ENCODE measurements at regions not wholly inside any gene's neighbourhood (a gene's known extent, or its start where the extent isn't known, plus 50 kb on each side); places are given as distances from the start of the nearest gene placed in this dataset.

- intact Hi-C loops (cut with DNase I; ENCODE audit: low total_unique reads): no loop called here
- no peaks in the 10 kb centered on the region for H3K27me3 ChIP-seq
- no peak overlapping the region for H3K27ac ChIP-seq
- no peaks in the 10 kb centered on the region for H3K4me1 ChIP-seq
- H3K4me3 ChIP-seq: no peak overlapping the region
- no peaks in the 10 kb centered on the region for H3K9me3 ChIP-seq
- no peak for DNase-seq
- H3K36me3 ChIP-seq (ENCODE audit: low read depth, missing control alignments): no peaks in the 10 kb centered on the region
- TF ChIP-seq POLR2A (IDR thresholded peaks at IDR 0.05) (no peak), CTCF (IDR thresholded peaks at IDR 0.05) (no peak)
- 86 to 96% methylated on average over 2 of the region's 2 CpGs for WGBS, 2 donors
These were observed 150.1 kb downstream of the PLPP3 start for GRCh38 chr1:56429288-56429687.

- intact Hi-C loops (cut with DNase I; ENCODE audit: low total_unique reads): no loop called here
- WGBS, 2 donors: 62 to 89% methylated on average over 1 of the region's 1 CpG
- TF ChIP-seq POLR2A (IDR thresholded peaks at IDR 0.05): no peak
These were observed 152.6 kb downstream of the PLPP3 start for GRCh38 chr1:56426587-56427381.

GRCh38 chr1:56425494-56426037, 153.8 kb downstream of the PLPP3 start:
- no peak for TF ChIP-seq CTCF (IDR thresholded peaks at IDR 0.05)
- WGBS, 2 donors: 85 to 88% methylated on average over 3 of the region's 3 CpGs
- no peak overlapping the region for H3K27ac ChIP-seq

More at GRCh38 chr1:56426587-56427381, 152.6 kb downstream of the PLPP3 start:
- no peaks in the 10 kb centered on the region for H3K27me3 ChIP-seq
- DNase-seq: no peak
- H3K4me1 ChIP-seq: no peaks in the 10 kb centered on the region
- H3K4me3 ChIP-seq: no peak overlapping the region
- no peaks in the 10 kb centered on the region for H3K9me3 ChIP-seq
- H3K36me3 ChIP-seq (ENCODE audit: low read depth, missing control alignments): no peaks in the 10 kb centered on the region
- H3K27ac ChIP-seq: no peak overlapping the region

GRCh38 chr1:56424744-56425493, 154.4 kb downstream of the PLPP3 start:
- Histone ChIP-seq H3K36me3 (ENCODE audit: low read depth, missing control alignments) (no peaks in the 10 kb centered on the region), H3K4me1 (no peaks in the 10 kb centered on the region), H3K4me3 (no peak overlapping the region), H3K27me3 (no peaks in the 10 kb centered on the region), H3K9me3 (no peaks in the 10 kb centered on the region), H3K27ac (no peak overlapping the region)
- intact Hi-C loops (cut with DNase I; ENCODE audit: low total_unique reads): no loop called here
- TF ChIP-seq CTCF (IDR thresholded peaks at IDR 0.05): no peak
- TF ChIP-seq POLR2A (IDR thresholded peaks at IDR 0.05): no peak
- peak; percentile 37 for DNase-seq
- 81 to 87% methylated on average over 4 to 6 of the region's 6 CpGs for WGBS, 2 donors

More at GRCh38 chr1:56425494-56426037, 153.8 kb downstream of the PLPP3 start:
- Histone ChIP-seq H3K27me3 (no peaks in the 10 kb centered on the region), H3K4me3 (no peak overlapping the region), H3K9me3 (no peaks in the 10 kb centered on the region), H3K36me3 (ENCODE audit: low read depth, missing control alignments) (no peaks in the 10 kb centered on the region), H3K4me1 (no peaks in the 10 kb centered on the region)
- intact Hi-C loops (cut with DNase I; ENCODE audit: low total_unique reads): no loop called here
- DNase-seq: no peak

- intact Hi-C loops (cut with DNase I; ENCODE audit: low total_unique reads): no loop called here
- DNase-seq: no peak
- Histone ChIP-seq H3K36me3 (ENCODE audit: low read depth, missing control alignments) (no peaks in the 10 kb centered on the region), H3K4me3 (no peak overlapping the region), H3K4me1 (no peaks in the 10 kb centered on the region), H3K27me3 (no peaks in the 10 kb centered on the region), H3K9me3 (no peaks in the 10 kb centered on the region), H3K27ac (no peak overlapping the region)
- TF ChIP-seq CTCF (IDR thresholded peaks at IDR 0.05) (no peak), POLR2A (IDR thresholded peaks at IDR 0.05) (no peak)
- 57 to 68% methylated on average over 4 of the region's 4 CpGs for WGBS, 2 donors
These were observed 155.6 kb downstream of the PLPP3 start for GRCh38 chr1:56423716-56424115.

Data from testis (tissue), 2 donors.